HG03442 (cell line): ENCODE measurements at regions not wholly inside any gene's neighbourhood (a gene's known extent, or its start where the extent isn't known, plus 50 kb on each side); places are given as distances from the start of the nearest gene placed in this dataset.

Experiments
- ATAC-seq: cut with Tn5 transposase; IDR thresholded peaks from one replicate; pipeline ENCODE4 v1.9.1; 2021; ENCODE audit warnings: mild to moderate bottlenecking, moderate library complexity; ENCODE audit not compliant: unreplicated experiment

DNA sequence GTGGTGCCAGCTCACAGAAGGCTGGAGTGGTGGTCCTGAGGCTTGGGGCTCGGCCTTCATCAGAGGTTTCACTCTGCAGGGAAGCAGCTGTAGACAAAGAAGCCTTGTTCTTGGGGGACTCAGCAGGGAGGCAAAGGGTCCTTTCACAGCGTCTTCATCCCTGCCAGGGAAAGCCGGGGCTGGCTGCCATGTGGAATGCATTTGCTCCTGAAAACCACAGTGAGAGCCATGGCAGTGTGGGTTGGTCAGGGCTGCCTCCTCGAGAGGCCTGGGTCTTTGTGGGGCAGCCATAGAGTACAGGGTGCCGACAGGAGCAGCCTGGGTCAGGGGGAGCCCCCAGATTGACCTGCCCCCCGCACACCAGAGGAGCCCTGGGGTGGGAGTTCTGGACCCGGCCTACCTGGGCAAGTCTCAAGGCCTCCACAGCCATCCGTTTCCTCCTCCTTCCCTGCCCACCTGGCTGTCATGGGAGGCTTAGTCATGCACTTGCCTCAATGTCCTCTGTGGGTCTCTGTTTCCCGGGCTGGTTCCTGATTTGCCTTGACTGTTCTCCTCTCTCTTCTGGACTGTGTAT is 144.0 kb downstream of the CDC5L start:
- no peak for ATAC-seq

DNA sequence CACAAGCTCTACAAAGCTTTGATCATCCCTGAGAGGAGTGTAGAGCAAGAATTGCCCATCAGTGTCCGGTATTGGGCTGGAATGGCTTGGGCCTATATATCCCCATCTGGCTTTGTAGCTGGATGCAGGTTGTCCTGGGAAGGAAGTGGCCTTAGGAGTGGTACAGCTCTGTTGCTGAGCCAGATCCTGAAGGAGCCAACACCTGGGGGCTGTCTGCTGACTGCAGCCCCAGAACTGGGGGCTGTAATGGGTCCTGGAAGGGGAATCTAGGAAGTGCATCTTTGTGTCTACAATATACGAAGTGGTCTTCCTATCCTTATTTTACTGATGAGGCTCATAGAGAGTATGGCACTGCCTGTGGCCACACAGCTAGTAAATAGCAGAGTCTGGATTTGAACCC is 145.9 kb downstream of the CDC5L start:
- ATAC-seq: no peak

- no peak for ATAC-seq
Measured at GRCh38 chr6:44534291-44534690, 146.8 kb downstream of the CDC5L start.

GRCh38 chr6:44535446-44535845 is 147.9 kb downstream of the CDC5L start:
- no peak for ATAC-seq

- no peak for ATAC-seq
Measured at GRCh38 chr6:44535967-44536366, 148.5 kb downstream of the CDC5L start.

- ATAC-seq: no peak
Measured at GRCh38 chr6:44537306-44538049, 150.0 kb downstream of the CDC5L start.

GRCh38 chr6:44538131-44538806 is 150.8 kb downstream of the CDC5L start:
- ATAC-seq: no peak

DNA sequence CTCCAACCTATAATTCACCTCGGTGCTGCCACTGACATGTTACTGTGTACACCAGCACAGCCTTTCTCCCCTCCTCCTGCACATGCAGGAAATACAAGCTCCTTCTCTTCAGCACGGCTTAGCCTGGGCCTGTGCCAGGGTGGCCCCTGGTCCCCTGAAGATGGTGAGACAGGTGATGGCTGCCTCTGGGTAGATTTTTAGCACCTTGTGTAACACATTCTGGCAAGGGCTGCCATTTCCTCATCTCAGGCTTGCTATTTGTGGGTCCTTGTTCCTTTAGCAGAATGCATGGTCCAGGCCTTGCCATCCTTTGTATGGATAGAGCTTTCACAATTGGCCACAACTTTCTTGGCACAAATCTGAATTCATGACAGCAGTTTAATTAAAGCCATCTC is 151.3 kb downstream of the CDC5L start:
- ATAC-seq: no peak

GRCh38 chr6:44539701-44540355 is 152.3 kb downstream of the CDC5L start:
- no peak for ATAC-seq

DNA sequence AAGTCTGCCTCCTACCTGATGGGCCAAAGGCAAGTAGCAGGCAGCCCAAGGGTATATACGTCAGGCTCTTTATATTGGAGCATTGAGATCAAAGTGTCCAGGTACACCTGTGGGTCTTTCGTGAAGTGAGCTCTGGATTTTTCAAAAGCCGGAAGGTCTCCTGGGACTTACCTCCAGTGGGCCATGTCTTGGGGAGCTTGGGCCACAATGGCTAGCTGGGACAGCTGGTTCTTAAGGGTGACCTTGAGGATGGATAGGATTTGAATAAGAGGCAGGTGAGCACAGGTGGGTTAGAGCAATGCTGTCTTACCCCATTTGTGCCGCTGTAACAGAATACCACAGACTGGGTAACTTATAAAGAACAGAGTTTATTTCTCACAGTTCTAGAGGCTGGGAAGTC is 153.4 kb downstream of the CDC5L start:
- no peak for ATAC-seq

GRCh38 chr6:44542401-44543116 is 155.1 kb downstream of the CDC5L start:
- no peak for ATAC-seq

- no peak for ATAC-seq
Measured at GRCh38 chr6:44543664-44544063, 156.2 kb downstream of the CDC5L start.

- no peak for ATAC-seq
Measured at GRCh38 chr6:44545224-44545623, 157.7 kb downstream of the CDC5L start.

- ATAC-seq: no peak
Measured at GRCh38 chr6:44548319-44548718, 160.8 kb downstream of the CDC5L start.

DNA sequence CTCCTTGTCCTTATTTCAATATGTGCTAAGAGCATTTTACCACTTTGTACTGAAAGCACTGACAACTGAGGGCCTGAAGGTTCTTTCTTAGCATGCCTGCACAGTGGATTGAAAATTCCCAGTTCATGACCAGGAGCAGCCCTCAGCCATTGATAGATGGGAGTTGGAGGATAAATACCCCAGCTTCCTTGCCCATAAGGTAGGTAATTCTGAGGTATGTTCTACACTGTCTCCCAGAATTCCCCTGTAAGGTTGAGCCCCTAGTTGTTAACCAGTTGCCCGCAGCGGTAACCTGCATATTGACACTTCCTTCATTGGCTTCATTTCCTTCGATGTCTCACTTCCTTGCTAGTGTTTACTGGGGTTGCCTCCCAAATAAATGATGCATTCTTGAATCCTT is 162.0 kb downstream of the CDC5L start:
- no peak for ATAC-seq

GRCh38 chr6:44554194-44554593 is 166.7 kb downstream of the CDC5L start:
- ATAC-seq: no peak

DNA sequence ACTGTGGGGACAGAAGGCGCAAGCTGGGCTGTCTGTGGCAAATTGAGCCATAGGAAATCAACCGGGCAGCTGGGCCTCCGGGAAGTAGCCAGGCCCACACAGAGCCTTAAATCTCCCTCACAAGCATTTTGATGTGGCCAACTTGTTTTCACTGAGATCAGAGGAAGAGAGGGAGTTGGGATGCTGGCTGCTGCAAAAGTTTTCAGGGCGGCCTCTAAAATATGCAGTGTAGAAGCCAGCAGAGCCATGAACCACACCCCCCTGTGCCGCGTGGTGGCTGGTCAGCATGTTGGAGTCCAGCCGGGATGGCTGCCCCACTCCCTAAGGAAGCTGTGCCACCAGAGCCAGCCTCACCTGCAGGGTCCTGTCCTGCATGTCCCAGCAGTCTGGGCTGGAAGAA is 167.4 kb downstream of the CDC5L start:
- ATAC-seq: no peak

DNA sequence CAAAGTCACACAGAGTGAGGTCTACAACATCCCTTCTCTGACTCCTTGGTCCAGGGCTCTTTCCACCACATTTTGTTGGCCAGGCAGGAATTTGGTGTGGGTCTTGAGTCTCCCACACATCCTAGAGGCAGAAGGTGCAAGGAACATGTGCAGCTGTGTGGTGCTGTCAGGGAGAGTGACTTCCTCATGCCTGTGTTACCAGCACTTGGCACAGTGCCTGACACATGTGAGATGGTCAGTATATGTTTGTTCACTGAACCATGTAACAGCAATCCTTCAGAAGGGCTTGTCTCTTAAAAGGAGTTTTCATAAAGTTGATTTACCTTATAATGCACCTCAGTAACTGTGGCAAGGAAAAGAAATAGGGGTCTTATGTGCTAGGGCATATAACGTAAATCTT is 168.5 kb downstream of the CDC5L start:
- ATAC-seq: no peak

- ATAC-seq: no peak
Measured at GRCh38 chr6:44558024-44558831, 170.7 kb downstream of the CDC5L start.

- ATAC-seq: no peak
Measured at GRCh38 chr6:44558832-44559251, 171.3 kb downstream of the CDC5L start.
